ENCODE measurements at regions not wholly inside any gene's neighbourhood (a gene's known extent, or its start where the extent isn't known, plus 50 kb on each side); places are given as distances from the start of the nearest gene placed in this dataset.

DNA sequence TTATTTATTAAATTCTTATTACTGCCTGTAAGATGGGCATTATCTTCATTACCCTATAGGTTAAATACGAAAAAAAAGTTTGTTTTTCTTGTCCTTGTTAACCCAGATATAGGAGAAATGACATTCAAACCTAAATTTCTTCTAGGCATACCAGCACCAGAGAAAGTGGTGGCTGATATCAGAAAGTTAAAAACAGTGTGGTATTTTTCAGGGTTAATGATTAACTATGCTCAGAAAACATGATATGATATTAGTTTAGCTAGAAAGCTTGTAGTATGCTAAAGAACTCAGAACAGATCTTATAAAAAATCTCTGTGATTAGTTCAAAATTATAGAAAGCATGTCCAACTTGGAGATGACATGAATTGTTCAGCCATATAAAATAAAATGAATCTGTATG, 630.5 kb upstream of the EPHA6 start:
- CTCF ChIA-PET = no interaction called here
- Histone ChIP-seq H3K9me3 (ENCODE audit: control insufficient read depth, insufficient read depth, low read depth, low read length) (no peaks in the 10 kb centered on the region), H3K36me3 (ENCODE audit: control insufficient read depth, insufficient read depth, low read length) (no peaks in the 10 kb centered on the region), H3K4me3 (ENCODE audit: low read depth in 2 of 2, low read length in 2 of 2) (no peak overlapping the region), H3K4me1 (ENCODE audit: control insufficient read depth, insufficient read depth, low read length) (no peaks in the 10 kb centered on the region), H3K27ac (ENCODE audit: low read length) (no peak overlapping the region), H3K27me3 (ENCODE audit: control insufficient read depth, insufficient read depth, low read length) (no peaks in the 10 kb centered on the region)
- DNase-seq (ENCODE audit: low read depth, low spot score) (no peak), ATAC-seq (no peak)
- intact Hi-C loops (cut with micrococcal nuclease; ENCODE audit: unreplicated experiment) (no loop called here), in situ Hi-C loops (cut with HindIII; ENCODE audit: low pct_unique_long_range_greater_than_20kb, low sequenced_read_pairs) (no loop called here)
- POLR2A ChIA-PET = no interaction called here
- TF ChIP-seq TCF7L2 (IDR thresholded peaks at IDR 0.05; ENCODE audit: low read depth, low read length) = no peak
- no peak for TF ChIP-seq POLR2AphosphoS5 (IDR thresholded peaks at IDR 0.05; ENCODE audit: low read depth, low read length)
- TF ChIP-seq, protein P1, sequence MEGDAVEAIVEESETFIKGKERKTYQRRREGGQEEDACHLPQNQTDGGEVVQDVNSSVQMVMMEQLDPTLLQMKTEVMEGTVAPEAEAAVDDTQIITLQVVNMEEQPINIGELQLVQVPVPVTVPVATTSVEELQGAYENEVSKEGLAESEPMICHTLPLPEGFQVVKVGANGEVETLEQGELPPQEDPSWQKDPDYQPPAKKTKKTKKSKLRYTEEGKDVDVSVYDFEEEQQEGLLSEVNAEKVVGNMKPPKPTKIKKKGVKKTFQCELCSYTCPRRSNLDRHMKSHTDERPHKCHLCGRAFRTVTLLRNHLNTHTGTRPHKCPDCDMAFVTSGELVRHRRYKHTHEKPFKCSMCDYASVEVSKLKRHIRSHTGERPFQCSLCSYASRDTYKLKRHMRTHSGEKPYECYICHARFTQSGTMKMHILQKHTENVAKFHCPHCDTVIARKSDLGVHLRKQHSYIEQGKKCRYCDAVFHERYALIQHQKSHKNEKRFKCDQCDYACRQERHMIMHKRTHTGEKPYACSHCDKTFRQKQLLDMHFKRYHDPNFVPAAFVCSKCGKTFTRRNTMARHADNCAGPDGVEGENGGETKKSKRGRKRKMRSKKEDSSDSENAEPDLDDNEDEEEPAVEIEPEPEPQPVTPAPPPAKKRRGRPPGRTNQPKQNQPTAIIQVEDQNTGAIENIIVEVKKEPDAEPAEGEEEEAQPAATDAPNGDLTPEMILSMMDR (IDR thresholded peaks at IDR 0.05) = no peak
- no peak for TF ChIP-seq SIN3A (IDR thresholded peaks at IDR 0.05; ENCODE audit: borderline replicate concordance, insufficient read depth, low read depth, low read length)
- TF ChIP-seq, protein P2, sequence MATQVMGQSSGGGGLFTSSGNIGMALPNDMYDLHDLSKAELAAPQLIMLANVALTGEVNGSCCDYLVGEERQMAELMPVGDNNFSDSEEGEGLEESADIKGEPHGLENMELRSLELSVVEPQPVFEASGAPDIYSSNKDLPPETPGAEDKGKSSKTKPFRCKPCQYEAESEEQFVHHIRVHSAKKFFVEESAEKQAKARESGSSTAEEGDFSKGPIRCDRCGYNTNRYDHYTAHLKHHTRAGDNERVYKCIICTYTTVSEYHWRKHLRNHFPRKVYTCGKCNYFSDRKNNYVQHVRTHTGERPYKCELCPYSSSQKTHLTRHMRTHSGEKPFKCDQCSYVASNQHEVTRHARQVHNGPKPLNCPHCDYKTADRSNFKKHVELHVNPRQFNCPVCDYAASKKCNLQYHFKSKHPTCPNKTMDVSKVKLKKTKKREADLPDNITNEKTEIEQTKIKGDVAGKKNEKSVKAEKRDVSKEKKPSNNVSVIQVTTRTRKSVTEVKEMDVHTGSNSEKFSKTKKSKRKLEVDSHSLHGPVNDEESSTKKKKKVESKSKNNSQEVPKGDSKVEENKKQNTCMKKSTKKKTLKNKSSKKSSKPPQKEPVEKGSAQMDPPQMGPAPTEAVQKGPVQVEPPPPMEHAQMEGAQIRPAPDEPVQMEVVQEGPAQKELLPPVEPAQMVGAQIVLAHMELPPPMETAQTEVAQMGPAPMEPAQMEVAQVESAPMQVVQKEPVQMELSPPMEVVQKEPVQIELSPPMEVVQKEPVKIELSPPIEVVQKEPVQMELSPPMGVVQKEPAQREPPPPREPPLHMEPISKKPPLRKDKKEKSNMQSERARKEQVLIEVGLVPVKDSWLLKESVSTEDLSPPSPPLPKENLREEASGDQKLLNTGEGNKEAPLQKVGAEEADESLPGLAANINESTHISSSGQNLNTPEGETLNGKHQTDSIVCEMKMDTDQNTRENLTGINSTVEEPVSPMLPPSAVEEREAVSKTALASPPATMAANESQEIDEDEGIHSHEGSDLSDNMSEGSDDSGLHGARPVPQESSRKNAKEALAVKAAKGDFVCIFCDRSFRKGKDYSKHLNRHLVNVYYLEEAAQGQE (IDR thresholded peaks at IDR 0.05; ENCODE audit: insufficient read depth in 1 of 2, low read depth in 2 of 2, low read length in 1 of 2) = no peak
- BruUV-seq (replicated peaks) = no TSS peak

DNA sequence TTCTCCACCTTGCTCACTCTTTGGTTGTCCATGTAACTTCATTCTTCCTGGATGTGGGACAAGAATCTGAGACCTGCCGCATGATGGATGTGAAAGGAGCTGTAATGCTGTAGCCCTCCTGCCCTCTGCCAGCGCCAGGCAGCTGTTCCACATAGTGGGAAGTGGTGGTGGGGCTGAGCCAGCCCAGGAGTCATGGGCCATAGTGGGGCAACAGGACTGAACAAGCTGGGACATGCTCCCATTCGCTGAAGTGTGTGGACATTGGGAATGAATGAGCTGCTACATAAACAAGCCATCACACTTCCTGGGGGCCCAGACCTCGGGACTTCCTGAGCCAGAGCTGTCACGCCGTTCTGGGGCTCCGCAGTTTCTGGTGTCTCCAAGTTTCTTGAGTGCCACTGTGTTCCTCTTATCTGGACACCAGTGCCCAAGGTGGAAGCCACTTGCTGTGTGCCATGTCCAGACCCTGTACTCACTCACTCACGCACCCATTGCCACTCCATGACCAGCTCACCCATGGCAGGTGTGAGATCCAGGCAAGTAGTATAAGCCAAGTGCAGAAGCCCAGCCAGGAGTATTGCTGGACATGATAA, 624.3 kb upstream of the EPHA6 start:
- H3K27me3 ChIP-seq (ENCODE audit: control insufficient read depth, insufficient read depth, low read length) = no peaks in the 10 kb centered on the region
- CTCF ChIA-PET = no interaction called here
- TF ChIP-seq, protein P2 (IDR thresholded peaks at IDR 0.05; ENCODE audit: insufficient read depth in 1 of 2, low read depth in 2 of 2, low read length in 1 of 2) = no peak
- no peak for TF ChIP-seq SIN3A (IDR thresholded peaks at IDR 0.05; ENCODE audit: borderline replicate concordance, insufficient read depth, low read depth, low read length)
- no peak for TF ChIP-seq POLR2AphosphoS5 (IDR thresholded peaks at IDR 0.05; ENCODE audit: low read depth, low read length)

More for the DNA sequence above, 624.3 kb upstream of the EPHA6 start:
- intact Hi-C loops (cut with micrococcal nuclease; ENCODE audit: unreplicated experiment) (no loop called here), in situ Hi-C loops (cut with HindIII; ENCODE audit: low pct_unique_long_range_greater_than_20kb, low sequenced_read_pairs) (no loop called here)
- Histone ChIP-seq H3K9me3 (ENCODE audit: control insufficient read depth, insufficient read depth, low read depth, low read length) (no peaks in the 10 kb centered on the region), H3K36me3 (ENCODE audit: control insufficient read depth, insufficient read depth, low read length) (no peaks in the 10 kb centered on the region), H3K27ac (ENCODE audit: low read length) (no peak overlapping the region), H3K4me1 (ENCODE audit: control insufficient read depth, insufficient read depth, low read length) (no peaks in the 10 kb centered on the region), H3K4me3 (ENCODE audit: low read depth in 2 of 2, low read length in 2 of 2) (no peak overlapping the region)
- DNase-seq (ENCODE audit: low read depth, low spot score) (no peak), ATAC-seq (no peak)
- no TSS peak for BruUV-seq (replicated peaks)
- POLR2A ChIA-PET = no interaction called here
